ENCODE measurements at regions not wholly inside any gene's neighbourhood (a gene's known extent, or its start where the extent isn't known, plus 50 kb on each side); places are given as distances from the start of the nearest gene placed in this dataset.

GRCh38 chr11:128405714-128406662 lies 181.4 kb downstream of the ETS1 start:
- no peaks in the 10 kb centered on the region for H3K79me1 ChIP-seq (ENCODE audit: low read depth in 1 of 2, low read length in 2 of 2)
- peaks cover 19% of the 10 kb centered on the region for H3K4me1 ChIP-seq (ENCODE audit: control insufficient read depth, insufficient read depth, low read length)
- no peaks in the 10 kb centered on the region for H3K27me3 ChIP-seq (ENCODE audit: control insufficient read depth, insufficient read depth, low read length)
- DNase-seq (no peak), ATAC-seq (ENCODE audit: low read depth) (no peak)
- H4K91ac ChIP-seq (ENCODE audit: insufficient read depth, low read depth, low read length), result peak overlapping the region; percentile 64
- H2AFZ ChIP-seq (replicated peaks; ENCODE audit: low read length, poor library complexity), result peak overlapping the region; percentile 1
- BruUV-seq (replicated peaks), result no TSS peak
- no peak overlapping the region for H3K27ac ChIP-seq (ENCODE audit: insufficient read depth, low read length)
- H3K4me2 ChIP-seq (ENCODE audit: low read depth, low read length), result peak overlapping the region; percentile 31; the same call in 1 of the 2 replicates
- ChIA-PET CTCF (interaction anchor here (0.6 kb wide), 1 partner anchor 10 kb away, joined by 3 read pairs; no protein-coding TSS in a partner anchor), POLR2A (ENCODE audit: unreplicated experiment) (no interaction called here)
- H3K9ac ChIP-seq (ENCODE audit: low read depth, low read length), result no peak overlapping the region; the same call in 1 of the 2 replicates
- no peak overlapping the region for H2BK5ac ChIP-seq (ENCODE audit: low read depth, low read length, poor library complexity, severe bottlenecking)
- peak overlapping the region; percentile 34 for H3K18ac ChIP-seq (ENCODE audit: low read depth, low read length)
- H4K20me1 ChIP-seq (ENCODE audit: insufficient read depth, low read length), result no peaks in the 10 kb centered on the region
- peak overlapping the region in 1 of 2 experiments; percentile 4; a peak in 1 of 4 replicates for H4K8ac ChIP-seq (ENCODE audit: low read depth in 2 of 2, low read length in 2 of 2)
- H3K4me3 ChIP-seq (ENCODE audit: insufficient read depth, low read depth, low read length), result no peak overlapping the region
- intact Hi-C loops (cut with micrococcal nuclease), result loop anchor here (5.0 kb wide), 1 partner anchor 111 kb away; no protein-coding TSS in a partner anchor
- H2BK120ac ChIP-seq (ENCODE audit: low read depth, low read length), result peak overlapping the region; percentile 53
- no peak overlapping the region for H3K56ac ChIP-seq (ENCODE audit: extremely low read depth, insufficient read depth, low read length)
- peak overlapping the region; percentile 68 for H3K4ac ChIP-seq (ENCODE audit: low read depth, low read length)
- no peaks in the 10 kb centered on the region for H3K36me3 ChIP-seq (ENCODE audit: control insufficient read depth, insufficient read depth, low read length)
- dilution Hi-C loops (cut with HindIII; ENCODE audit: low sequenced_read_pairs, unreplicated experiment), result no loop called here
- H3K23ac ChIP-seq (ENCODE audit: low read depth, low read length), result no peak overlapping the region; the same call in 1 of the 2 replicates
- H3K14ac ChIP-seq (replicated peaks; ENCODE audit: low read depth, low read length), result peak overlapping the region; percentile 17; the same call in 1 of the 2 replicates
- peak overlapping the region; percentile 42 for H4K5ac ChIP-seq (ENCODE audit: low read depth, low read length)
- H2AK9ac ChIP-seq (replicated peaks; ENCODE audit: low read depth, low read length, poor library complexity), result no peak overlapping the region
- in situ Hi-C loops (cut with MboI; ENCODE audit: low sequenced_read_pairs), result loop anchor here (25.0 kb wide), 1 partner anchor 369 kb away; no protein-coding TSS in a partner anchor
- 36% methylated on average over 2 of the region's 8 CpGs; no CpG with 5 or more reads in 1 of the 2 experiments for WGBS, 2 experiments (ENCODE audit: extremely low coverage in 2 of 2, insufficient read length in 1 of 2)
- peak overlapping the region; percentile 59; the same call in 1 of the 3 replicates for H2BK15ac ChIP-seq (ENCODE audit: low read depth, low read length)
- H2BK20ac ChIP-seq (ENCODE audit: low read depth, low read length), result peak overlapping the region; percentile 27; the same call in 1 of the 2 replicates
- peak overlapping the region; percentile 47; the same call in 1 of the 2 replicates for H2AK5ac ChIP-seq (ENCODE audit: low read depth, low read length)
- no peaks in the 10 kb centered on the region for H3K9me3 ChIP-seq (ENCODE audit: control insufficient read depth, insufficient read depth, low read length)
- TF ChIP-seq USF2 (IDR thresholded peaks at IDR 0.05; ENCODE audit: low read depth, low read length) (no peak), MAFK (IDR thresholded peaks at IDR 0.05; ENCODE audit: low read depth, low read length) (no peak; the same call in 1 of the 2 replicates), BHLHE40 (IDR thresholded peaks at IDR 0.05; ENCODE audit: low read depth, low read length) (no peak), RCOR1 (IDR thresholded peaks at IDR 0.05; ENCODE audit: insufficient replicate concordance, low read length) (no peak), CHD1 (IDR thresholded peaks at IDR 0.05; ENCODE audit: low read depth, low read length) (no peak), CEBPB (IDR thresholded peaks at IDR 0.05; ENCODE audit: low read depth, low read length) (no peak), FOS (IDR thresholded peaks at IDR 0.05; ENCODE audit: low read depth, low read length) (no peak), RFX5 (IDR thresholded peaks at IDR 0.05; ENCODE audit: low read depth, low read length) (no peak), POLR2A (IDR thresholded peaks at IDR 0.05; ENCODE audit: low read depth, low read length) (no peak), RAD21 (IDR thresholded peaks at IDR 0.05; ENCODE audit: low read length) (no peak)
- TF ChIP-seq, protein P1, sequence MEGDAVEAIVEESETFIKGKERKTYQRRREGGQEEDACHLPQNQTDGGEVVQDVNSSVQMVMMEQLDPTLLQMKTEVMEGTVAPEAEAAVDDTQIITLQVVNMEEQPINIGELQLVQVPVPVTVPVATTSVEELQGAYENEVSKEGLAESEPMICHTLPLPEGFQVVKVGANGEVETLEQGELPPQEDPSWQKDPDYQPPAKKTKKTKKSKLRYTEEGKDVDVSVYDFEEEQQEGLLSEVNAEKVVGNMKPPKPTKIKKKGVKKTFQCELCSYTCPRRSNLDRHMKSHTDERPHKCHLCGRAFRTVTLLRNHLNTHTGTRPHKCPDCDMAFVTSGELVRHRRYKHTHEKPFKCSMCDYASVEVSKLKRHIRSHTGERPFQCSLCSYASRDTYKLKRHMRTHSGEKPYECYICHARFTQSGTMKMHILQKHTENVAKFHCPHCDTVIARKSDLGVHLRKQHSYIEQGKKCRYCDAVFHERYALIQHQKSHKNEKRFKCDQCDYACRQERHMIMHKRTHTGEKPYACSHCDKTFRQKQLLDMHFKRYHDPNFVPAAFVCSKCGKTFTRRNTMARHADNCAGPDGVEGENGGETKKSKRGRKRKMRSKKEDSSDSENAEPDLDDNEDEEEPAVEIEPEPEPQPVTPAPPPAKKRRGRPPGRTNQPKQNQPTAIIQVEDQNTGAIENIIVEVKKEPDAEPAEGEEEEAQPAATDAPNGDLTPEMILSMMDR (conservative IDR thresholded peaks at IDR 0.05; ENCODE audit: low read depth, low read length), result no peak
- TF ChIP-seq, protein P2, sequence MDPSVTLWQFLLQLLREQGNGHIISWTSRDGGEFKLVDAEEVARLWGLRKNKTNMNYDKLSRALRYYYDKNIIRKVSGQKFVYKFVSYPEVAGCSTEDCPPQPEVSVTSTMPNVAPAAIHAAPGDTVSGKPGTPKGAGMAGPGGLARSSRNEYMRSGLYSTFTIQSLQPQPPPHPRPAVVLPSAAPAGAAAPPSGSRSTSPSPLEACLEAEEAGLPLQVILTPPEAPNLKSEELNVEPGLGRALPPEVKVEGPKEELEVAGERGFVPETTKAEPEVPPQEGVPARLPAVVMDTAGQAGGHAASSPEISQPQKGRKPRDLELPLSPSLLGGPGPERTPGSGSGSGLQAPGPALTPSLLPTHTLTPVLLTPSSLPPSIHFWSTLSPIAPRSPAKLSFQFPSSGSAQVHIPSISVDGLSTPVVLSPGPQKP (IDR thresholded peaks at IDR 0.05; ENCODE audit: borderline replicate concordance, low read depth, low read length), result no peak
- peaks cover 11% of the 10 kb centered on the region for H3K9me1 ChIP-seq (ENCODE audit: insufficient read depth, low read length)
